ENCODE measurements at regions not wholly inside any gene's neighbourhood (a gene's known extent, or its start where the extent isn't known, plus 50 kb on each side); places are given as distances from the start of the nearest gene placed in this dataset.

GRCh38 chr1:115538579-115538978, 103.2 kb upstream of the VANGL1 start:
- Histone ChIP-seq H3K36me3 (replicated peaks; ENCODE audit: low read depth, low read length) (no peaks in the 10 kb centered on the region), H3K4me3 (ENCODE audit: low read length) (no peak overlapping the region), H3K9me3 (ENCODE audit: insufficient read depth, low read length) (no peaks in the 10 kb centered on the region), H2AFZ (ENCODE audit: low read depth, low read length) (no peak overlapping the region), H3K79me2 (ENCODE audit: low read length) (no peaks in the 10 kb centered on the region), H4K20me1 (ENCODE audit: insufficient read depth, low read length) (no peaks in the 10 kb centered on the region), H3K4me2 (ENCODE audit: low read length) (no peak overlapping the region), H3K27ac (ENCODE audit: low read length) (no peak overlapping the region), H3K4me1 (ENCODE audit: low read length) (no peaks in the 10 kb centered on the region), H3K9ac (ENCODE audit: low read length) (no peak overlapping the region), H3K27me3 (ENCODE audit: low read depth, low read length) (no peaks in the 10 kb centered on the region)
- TF ChIP-seq CTCF (IDR thresholded peaks at IDR 0.05; ENCODE audit: low read depth, low read length) (no peak), EZH2phosphoT487 (IDR thresholded peaks at IDR 0.05; ENCODE audit: low read depth) (no peak)

- H3K9me3 ChIP-seq (ENCODE audit: insufficient read depth, low read length) = no peaks in the 10 kb centered on the region
- no peaks in the 10 kb centered on the region for H3K4me1 ChIP-seq (ENCODE audit: low read length)
- no peaks in the 10 kb centered on the region for H3K79me2 ChIP-seq (ENCODE audit: low read length)
- H2AFZ ChIP-seq (ENCODE audit: low read depth, low read length) = no peak overlapping the region
- no peaks in the 10 kb centered on the region for H3K36me3 ChIP-seq (replicated peaks; ENCODE audit: low read depth, low read length)
- no peak overlapping the region for H3K27ac ChIP-seq (ENCODE audit: low read length)
- no peaks in the 10 kb centered on the region for H3K27me3 ChIP-seq (ENCODE audit: low read depth, low read length)
- H3K4me2 ChIP-seq (ENCODE audit: low read length) = no peak overlapping the region
- no peak overlapping the region for H3K4me3 ChIP-seq (ENCODE audit: low read length)
- no peak for TF ChIP-seq EZH2phosphoT487 (IDR thresholded peaks at IDR 0.05; ENCODE audit: low read depth)
- no peak for TF ChIP-seq CTCF (IDR thresholded peaks at IDR 0.05; ENCODE audit: low read depth, low read length)
- H4K20me1 ChIP-seq (ENCODE audit: insufficient read depth, low read length) = no peaks in the 10 kb centered on the region
- no peak overlapping the region for H3K9ac ChIP-seq (ENCODE audit: low read length)
Measured at GRCh38 chr1:115537415-115537814, 104.4 kb upstream of the VANGL1 start.

GRCh38 chr1:115536279-115536816, 105.4 kb upstream of the VANGL1 start:
- Histone ChIP-seq H3K36me3 (replicated peaks; ENCODE audit: low read depth, low read length) (no peaks in the 10 kb centered on the region), H3K9ac (ENCODE audit: low read length) (no peak overlapping the region), H3K27me3 (ENCODE audit: low read depth, low read length) (no peaks in the 10 kb centered on the region), H3K79me2 (ENCODE audit: low read length) (no peaks in the 10 kb centered on the region), H3K4me1 (ENCODE audit: low read length) (no peaks in the 10 kb centered on the region), H3K4me3 (ENCODE audit: low read length) (no peak overlapping the region), H4K20me1 (ENCODE audit: insufficient read depth, low read length) (no peaks in the 10 kb centered on the region), H3K9me3 (ENCODE audit: insufficient read depth, low read length) (no peaks in the 10 kb centered on the region), H2AFZ (ENCODE audit: low read depth, low read length) (no peak overlapping the region), H3K4me2 (ENCODE audit: low read length) (no peak overlapping the region), H3K27ac (ENCODE audit: low read length) (no peak overlapping the region)
- no peak for TF ChIP-seq CTCF (IDR thresholded peaks at IDR 0.05; ENCODE audit: low read depth, low read length)
- TF ChIP-seq EZH2phosphoT487 (IDR thresholded peaks at IDR 0.05; ENCODE audit: low read depth) = no peak

GRCh38 chr1:115534106-115534505, 107.7 kb upstream of the VANGL1 start:
- H3K36me3 ChIP-seq (replicated peaks; ENCODE audit: low read depth, low read length) = no peaks in the 10 kb centered on the region
- TF ChIP-seq CTCF (IDR thresholded peaks at IDR 0.05; ENCODE audit: low read depth, low read length) (no peak), EZH2phosphoT487 (IDR thresholded peaks at IDR 0.05; ENCODE audit: low read depth) (no peak)
- no peak overlapping the region for H2AFZ ChIP-seq (ENCODE audit: low read depth, low read length)

More at GRCh38 chr1:115534106-115534505, 107.7 kb upstream of the VANGL1 start:
- Histone ChIP-seq H3K4me1 (ENCODE audit: low read length) (no peaks in the 10 kb centered on the region), H3K9ac (ENCODE audit: low read length) (no peak overlapping the region), H3K79me2 (ENCODE audit: low read length) (no peaks in the 10 kb centered on the region), H3K27ac (ENCODE audit: low read length) (no peak overlapping the region), H3K9me3 (ENCODE audit: insufficient read depth, low read length) (no peaks in the 10 kb centered on the region), H3K4me3 (ENCODE audit: low read length) (no peak overlapping the region), H3K4me2 (ENCODE audit: low read length) (no peak overlapping the region), H3K27me3 (ENCODE audit: low read depth, low read length) (no peaks in the 10 kb centered on the region), H4K20me1 (ENCODE audit: insufficient read depth, low read length) (no peaks in the 10 kb centered on the region)
